ENCODE measurements at regions not wholly inside any gene's neighbourhood (a gene's known extent, or its start where the extent isn't known, plus 50 kb on each side); places are given as distances from the start of the nearest gene placed in this dataset.
A peak's percentile ranks its signal among the peaks of the same experiment; 100 is the strongest.

DNA sequence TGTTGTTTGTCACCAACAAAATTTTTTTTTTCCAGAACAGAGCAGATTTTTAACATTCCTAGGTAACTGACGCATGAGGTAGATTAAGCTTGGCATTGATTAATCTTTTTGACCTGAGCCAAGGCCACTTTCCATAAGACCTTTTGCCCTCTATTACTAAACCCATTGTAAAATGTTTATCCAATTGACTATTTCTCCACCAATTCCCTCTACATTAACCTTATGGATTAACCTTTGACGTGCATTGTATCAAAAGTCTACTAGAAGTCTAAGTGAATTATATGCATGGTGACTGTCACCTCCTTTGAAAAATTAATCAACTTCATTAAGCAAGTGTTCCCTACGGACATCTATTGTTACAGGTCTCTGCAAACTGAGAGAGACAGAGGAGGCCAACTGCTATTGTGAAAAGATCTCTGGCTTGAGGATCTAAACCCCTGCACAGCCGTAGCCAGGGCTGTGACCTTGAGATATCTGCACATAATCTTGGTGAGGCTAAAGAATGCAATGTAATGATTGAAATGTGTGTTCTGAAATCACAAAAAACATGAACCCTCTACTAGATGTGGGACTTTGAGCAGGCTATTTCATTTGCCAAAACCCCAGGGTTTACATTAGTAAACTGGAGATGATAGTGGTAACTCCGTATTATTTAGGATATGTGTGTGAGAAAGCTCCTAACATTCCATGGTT is 632.2 kb downstream of the TLR4 start:
- Histone ChIP-seq H3K4me1 (replicated peaks in 1 of 2) (peaks cover 0 to 6% of the 10 kb centered on the region in 2 donors), H3K9me3 (replicated peaks in 1 of 3) (no peaks in the 10 kb centered on the region), H3K27me3 (no peaks in the 10 kb centered on the region), H3K36me3 (replicated peaks in 1 of 2) (no peaks in the 10 kb centered on the region), H3K4me3 (no peak overlapping the region), H3K27ac (peak overlapping the region in 1 of 5 donors; percentile 0)
- intact Hi-C loops (cut with DNase I), result no loop called here
- TF ChIP-seq, protein P1, sequence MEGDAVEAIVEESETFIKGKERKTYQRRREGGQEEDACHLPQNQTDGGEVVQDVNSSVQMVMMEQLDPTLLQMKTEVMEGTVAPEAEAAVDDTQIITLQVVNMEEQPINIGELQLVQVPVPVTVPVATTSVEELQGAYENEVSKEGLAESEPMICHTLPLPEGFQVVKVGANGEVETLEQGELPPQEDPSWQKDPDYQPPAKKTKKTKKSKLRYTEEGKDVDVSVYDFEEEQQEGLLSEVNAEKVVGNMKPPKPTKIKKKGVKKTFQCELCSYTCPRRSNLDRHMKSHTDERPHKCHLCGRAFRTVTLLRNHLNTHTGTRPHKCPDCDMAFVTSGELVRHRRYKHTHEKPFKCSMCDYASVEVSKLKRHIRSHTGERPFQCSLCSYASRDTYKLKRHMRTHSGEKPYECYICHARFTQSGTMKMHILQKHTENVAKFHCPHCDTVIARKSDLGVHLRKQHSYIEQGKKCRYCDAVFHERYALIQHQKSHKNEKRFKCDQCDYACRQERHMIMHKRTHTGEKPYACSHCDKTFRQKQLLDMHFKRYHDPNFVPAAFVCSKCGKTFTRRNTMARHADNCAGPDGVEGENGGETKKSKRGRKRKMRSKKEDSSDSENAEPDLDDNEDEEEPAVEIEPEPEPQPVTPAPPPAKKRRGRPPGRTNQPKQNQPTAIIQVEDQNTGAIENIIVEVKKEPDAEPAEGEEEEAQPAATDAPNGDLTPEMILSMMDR (IDR thresholded peaks at IDR 0.05), result no peak
- TF ChIP-seq POLR2A (IDR thresholded peaks at IDR 0.05), result no peak
- 46 to 52% (median 49%) methylated on average over 5 of the region's 5 CpGs for WGBS, 4 donors
- peak in 3 of 7 donors; percentile 21 to 39 (median 26) for DNase-seq

GRCh38 chr9:118336943-118337330 is 632.7 kb downstream of the TLR4 start:
- no peak for DNase-seq
- Histone ChIP-seq H3K27ac (peak overlapping the region in 1 of 5 donors; percentile 0), H3K27me3 (no peaks in the 10 kb centered on the region), H3K36me3 (replicated peaks in 1 of 2) (no peaks in the 10 kb centered on the region), H3K4me3 (no peak overlapping the region), H3K4me1 (replicated peaks in 1 of 2) (peaks cover 0 to 6% of the 10 kb centered on the region in 2 donors), H3K9me3 (replicated peaks in 1 of 3) (no peaks in the 10 kb centered on the region)
- TF ChIP-seq, protein P1 (IDR thresholded peaks at IDR 0.05), result no peak
- no peak for TF ChIP-seq POLR2A (IDR thresholded peaks at IDR 0.05)
- intact Hi-C loops (cut with DNase I), result no loop called here
- WGBS, 4 donors, result 35 to 41% (median 38%) methylated on average over 2 of the region's 2 CpGs

GRCh38 chr9:118360036-118360435 is 655.8 kb downstream of the TLR4 start:
- 83 to 89% (median 86%) methylated on average over 4 of the region's 4 CpGs for WGBS, 4 donors

GRCh38 chr9:118362123-118362522 is 657.9 kb downstream of the TLR4 start:
- no peak overlapping the region for H3K27ac ChIP-seq
- H3K27me3 ChIP-seq, result no peaks in the 10 kb centered on the region
- intact Hi-C loops (cut with DNase I), result loop anchor here in 1 of 2 donors (10.0 kb wide), 1 partner anchor 63 kb away; no protein-coding TSS in a partner anchor
- no peak overlapping the region for H3K4me3 ChIP-seq
- 42 to 54% (median 50%) methylated on average over 1 of the region's 1 CpG for WGBS, 4 donors
- no peak for DNase-seq
- H3K36me3 ChIP-seq (replicated peaks in 1 of 2), result no peaks in the 10 kb centered on the region
- TF ChIP-seq, protein P1 (IDR thresholded peaks at IDR 0.05), result no peak
- TF ChIP-seq POLR2A (IDR thresholded peaks at IDR 0.05), result no peak
- no peaks in the 10 kb centered on the region for H3K9me3 ChIP-seq (replicated peaks in 1 of 3)
- no peaks in the 10 kb centered on the region for H3K4me1 ChIP-seq (replicated peaks in 1 of 2)

More at GRCh38 chr9:118360036-118360435, 655.8 kb downstream of the TLR4 start:
- intact Hi-C loops (cut with DNase I), result loop anchor here in 1 of 2 donors (10.0 kb wide), 1 partner anchor 65 kb away; no protein-coding TSS in a partner anchor
- no peaks in the 10 kb centered on the region for H3K4me1 ChIP-seq (replicated peaks in 1 of 2)
- no peak overlapping the region for H3K4me3 ChIP-seq
- no peak overlapping the region for H3K27ac ChIP-seq
- H3K36me3 ChIP-seq (replicated peaks in 1 of 2), result no peaks in the 10 kb centered on the region
- no peak for DNase-seq
- TF ChIP-seq, protein P1 (IDR thresholded peaks at IDR 0.05), result no peak
- no peak for TF ChIP-seq POLR2A (IDR thresholded peaks at IDR 0.05)
- H3K9me3 ChIP-seq (replicated peaks in 1 of 3), result no peaks in the 10 kb centered on the region
- no peaks in the 10 kb centered on the region for H3K27me3 ChIP-seq

All from adrenal gland (tissue), 9 donors.